ENCODE measurements at regions not wholly inside any gene's neighbourhood (a gene's known extent, or its start where the extent isn't known, plus 50 kb on each side); places are given as distances from the start of the nearest gene placed in this dataset.
A peak's percentile ranks its signal among the peaks of the same experiment; 100 is the strongest.

GRCh38 chr15:47954196-47954595, 166.6 kb upstream of the SLC24A5 start:
- no peak overlapping the region for H3K27ac ChIP-seq (ENCODE audit: low read depth in 1 of 2, low read length in 1 of 2)
- H3K27me3 ChIP-seq (ENCODE audit: control insufficient read depth in 2 of 2, insufficient read depth in 1 of 2, low read length in 1 of 2), result no peaks in the 10 kb centered on the region
- DNase-seq (ENCODE audit: low read depth in 6 of 9, low spot score in 9 of 9), result no peak
- no peaks in the 10 kb centered on the region for H3K9me3 ChIP-seq (ENCODE audit: control insufficient read depth in 2 of 2, insufficient read depth in 1 of 2, low read length in 1 of 2)
- no peaks in the 10 kb centered on the region for H3K36me3 ChIP-seq (ENCODE audit: control insufficient read depth in 2 of 2, insufficient read depth in 2 of 2, low read length in 1 of 2)
- no peak overlapping the region for H3K4me3 ChIP-seq (ENCODE audit: low read length in 2 of 2)
- no peaks in the 10 kb centered on the region for H3K4me1 ChIP-seq (ENCODE audit: control insufficient read depth in 2 of 2, insufficient read depth in 2 of 2, low read length in 2 of 2)
- WGBS, result 93% methylated on average over 3 of the region's 3 CpGs

GRCh38 chr15:47955021-47955420, 165.8 kb upstream of the SLC24A5 start:
- Histone ChIP-seq H3K36me3 (ENCODE audit: control insufficient read depth in 2 of 2, insufficient read depth in 2 of 2, low read length in 1 of 2) (no peaks in the 10 kb centered on the region), H3K27me3 (ENCODE audit: control insufficient read depth in 2 of 2, insufficient read depth in 1 of 2, low read length in 1 of 2) (no peaks in the 10 kb centered on the region), H3K9me3 (ENCODE audit: control insufficient read depth in 2 of 2, insufficient read depth in 1 of 2, low read length in 1 of 2) (no peaks in the 10 kb centered on the region), H3K4me1 (ENCODE audit: control insufficient read depth in 2 of 2, insufficient read depth in 2 of 2, low read length in 2 of 2) (no peaks in the 10 kb centered on the region), H3K4me3 (ENCODE audit: low read length in 2 of 2) (no peak overlapping the region), H3K27ac (ENCODE audit: low read depth in 1 of 2, low read length in 1 of 2) (no peak overlapping the region)
- 94% methylated on average over 4 of the region's 4 CpGs for WGBS
- no peak for DNase-seq (ENCODE audit: low read depth in 6 of 9, low spot score in 9 of 9)

DNA sequence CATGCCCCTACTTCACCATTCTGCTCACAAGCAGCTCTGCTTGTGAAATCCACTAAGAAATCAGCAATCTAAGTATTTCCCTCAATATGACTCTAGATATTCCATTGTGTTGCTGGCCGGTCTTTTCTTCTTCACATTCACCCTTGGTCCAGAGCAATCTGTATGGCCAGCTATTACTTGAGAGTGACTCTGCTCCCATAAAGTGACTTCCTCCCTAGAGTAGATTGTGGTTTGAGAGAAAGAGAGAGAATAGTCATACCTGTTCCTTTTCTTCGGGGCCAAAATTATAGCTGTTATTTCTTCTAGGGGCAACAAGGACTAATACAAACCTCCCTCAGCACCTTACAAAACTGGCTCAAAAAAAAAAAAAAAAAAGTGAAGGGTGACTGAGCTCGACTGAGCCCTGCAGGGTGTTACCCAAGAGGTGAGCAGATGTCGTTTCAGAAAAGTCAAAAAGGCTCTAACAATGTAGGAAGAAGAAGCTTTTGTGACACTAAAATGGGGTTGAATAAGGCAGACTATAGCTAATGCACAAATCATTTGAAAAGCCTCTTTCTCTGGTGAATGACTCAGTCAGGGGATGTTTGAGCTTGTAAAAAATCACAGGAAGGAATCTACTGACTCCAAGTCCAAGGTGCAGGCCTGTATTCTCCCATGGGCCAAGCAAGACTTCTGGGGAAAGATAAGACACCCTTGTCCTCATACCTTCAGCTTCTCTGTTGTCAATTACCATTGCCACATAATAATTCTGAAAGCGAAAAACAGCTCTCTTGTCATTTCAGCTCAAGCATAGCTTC, 161.0 kb upstream of the SLC24A5 start:
- no peak for DNase-seq (ENCODE audit: low read depth in 6 of 9, low spot score in 9 of 9)
- no peaks in the 10 kb centered on the region for H3K9me3 ChIP-seq (ENCODE audit: control insufficient read depth in 2 of 2, insufficient read depth in 1 of 2, low read length in 1 of 2)
- H3K4me1 ChIP-seq (ENCODE audit: control insufficient read depth in 2 of 2, insufficient read depth in 2 of 2, low read length in 2 of 2), result no peaks in the 10 kb centered on the region
- WGBS, result 87% methylated on average over 5 of the region's 5 CpGs
- no peaks in the 10 kb centered on the region for H3K27me3 ChIP-seq (ENCODE audit: control insufficient read depth in 2 of 2, insufficient read depth in 1 of 2, low read length in 1 of 2)
- H3K4me3 ChIP-seq (ENCODE audit: low read length in 2 of 2), result no peak overlapping the region
- H3K36me3 ChIP-seq (ENCODE audit: control insufficient read depth in 2 of 2, insufficient read depth in 2 of 2, low read length in 1 of 2), result no peaks in the 10 kb centered on the region
- no peak overlapping the region for H3K27ac ChIP-seq (ENCODE audit: low read depth in 1 of 2, low read length in 1 of 2)

DNA sequence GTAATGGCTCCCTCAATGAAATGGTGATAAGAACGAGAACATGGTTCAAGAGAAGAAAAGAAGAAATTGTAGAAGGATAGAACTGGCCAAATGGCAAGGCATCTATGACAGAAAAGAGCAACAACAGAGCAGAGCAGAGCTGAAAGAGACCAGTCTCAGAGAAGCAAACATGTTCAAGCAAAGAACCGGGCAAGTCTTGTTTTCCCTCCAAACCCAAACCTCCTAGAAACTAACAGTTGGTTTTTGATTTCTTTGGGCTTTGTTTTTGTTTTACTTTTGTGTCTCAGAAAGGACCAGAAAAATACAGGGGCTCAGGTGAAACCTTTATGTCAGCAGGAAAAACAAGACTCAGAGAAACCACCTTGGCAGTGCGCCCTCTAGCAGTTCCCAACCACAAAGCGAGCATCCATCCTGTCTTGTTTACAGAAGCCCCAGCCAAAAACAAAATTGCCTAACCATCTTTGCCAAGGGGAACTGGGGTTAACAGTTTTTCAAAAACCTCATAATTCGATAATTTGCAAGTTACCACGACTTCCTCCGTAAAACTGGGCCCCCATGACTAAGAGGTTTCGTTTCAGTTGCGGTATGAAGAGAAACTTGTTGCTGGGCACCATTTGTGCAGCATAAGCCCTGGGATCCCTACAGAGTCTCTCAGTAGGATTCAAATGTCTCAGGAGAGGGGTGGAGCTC, 159.2 kb upstream of the SLC24A5 start:
- no peak overlapping the region for H3K27ac ChIP-seq (ENCODE audit: low read depth in 1 of 2, low read length in 1 of 2)
- no peak overlapping the region for H3K4me3 ChIP-seq (ENCODE audit: low read length in 2 of 2)
- H3K36me3 ChIP-seq (ENCODE audit: control insufficient read depth in 2 of 2, insufficient read depth in 2 of 2, low read length in 1 of 2), result no peaks in the 10 kb centered on the region
- no peaks in the 10 kb centered on the region for H3K27me3 ChIP-seq (ENCODE audit: control insufficient read depth in 2 of 2, insufficient read depth in 1 of 2, low read length in 1 of 2)
- WGBS, result 24% methylated on average over 9 of the region's 9 CpGs
- H3K4me1 ChIP-seq (ENCODE audit: control insufficient read depth in 2 of 2, insufficient read depth in 2 of 2, low read length in 2 of 2), result no peaks in the 10 kb centered on the region
- peak in 1 of 9 donors; percentile 10 for DNase-seq (ENCODE audit: low read depth in 6 of 9, low spot score in 9 of 9)
- H3K9me3 ChIP-seq (ENCODE audit: control insufficient read depth in 2 of 2, insufficient read depth in 1 of 2, low read length in 1 of 2), result no peaks in the 10 kb centered on the region

- no peak overlapping the region for H3K4me3 ChIP-seq (ENCODE audit: low read length in 2 of 2)
- no peaks in the 10 kb centered on the region for H3K4me1 ChIP-seq (ENCODE audit: control insufficient read depth in 2 of 2, insufficient read depth in 2 of 2, low read length in 2 of 2)
- H3K36me3 ChIP-seq (ENCODE audit: control insufficient read depth in 2 of 2, insufficient read depth in 2 of 2, low read length in 1 of 2), result no peaks in the 10 kb centered on the region
- WGBS, result 79% methylated on average over 4 of the region's 4 CpGs
- DNase-seq (ENCODE audit: low read depth in 6 of 9, low spot score in 9 of 9), result no peak
- H3K27ac ChIP-seq (ENCODE audit: low read depth in 1 of 2, low read length in 1 of 2), result no peak overlapping the region
- H3K27me3 ChIP-seq (ENCODE audit: control insufficient read depth in 2 of 2, insufficient read depth in 1 of 2, low read length in 1 of 2), result no peaks in the 10 kb centered on the region
- no peaks in the 10 kb centered on the region for H3K9me3 ChIP-seq (ENCODE audit: control insufficient read depth in 2 of 2, insufficient read depth in 1 of 2, low read length in 1 of 2)
Measured at GRCh38 chr15:47963265-47963664, 157.5 kb upstream of the SLC24A5 start.

DNA sequence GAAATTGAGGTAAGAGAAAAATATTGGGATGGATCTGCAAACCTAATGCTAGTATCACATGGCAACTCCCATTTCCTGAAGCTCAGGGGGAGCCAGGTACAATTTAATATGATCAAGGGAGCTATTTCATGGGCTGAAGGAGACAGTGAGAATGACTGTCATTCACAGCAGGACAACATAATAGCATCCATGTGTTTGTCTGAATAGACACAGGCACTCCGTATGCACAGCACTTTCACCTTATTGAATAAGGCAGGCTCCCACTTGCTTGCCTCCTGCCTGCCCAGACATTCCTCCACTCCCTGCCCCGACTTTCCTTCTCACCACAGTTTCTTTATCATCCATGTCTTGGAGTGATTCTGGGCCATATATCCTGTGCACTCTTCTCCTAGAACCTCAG, 156.6 kb upstream of the SLC24A5 start:
- Histone ChIP-seq H3K27me3 (ENCODE audit: control insufficient read depth in 2 of 2, insufficient read depth in 1 of 2, low read length in 1 of 2) (no peaks in the 10 kb centered on the region), H3K36me3 (ENCODE audit: control insufficient read depth in 2 of 2, insufficient read depth in 2 of 2, low read length in 1 of 2) (no peaks in the 10 kb centered on the region), H3K27ac (ENCODE audit: low read depth in 1 of 2, low read length in 1 of 2) (no peak overlapping the region), H3K9me3 (ENCODE audit: control insufficient read depth in 2 of 2, insufficient read depth in 1 of 2, low read length in 1 of 2) (no peaks in the 10 kb centered on the region), H3K4me1 (ENCODE audit: control insufficient read depth in 2 of 2, insufficient read depth in 2 of 2, low read length in 2 of 2) (no peaks in the 10 kb centered on the region), H3K4me3 (ENCODE audit: low read length in 2 of 2) (no peak overlapping the region)
- DNase-seq (ENCODE audit: low read depth in 6 of 9, low spot score in 9 of 9), result no peak
- WGBS, result 89% methylated on average over 2 of the region's 2 CpGs

DNA sequence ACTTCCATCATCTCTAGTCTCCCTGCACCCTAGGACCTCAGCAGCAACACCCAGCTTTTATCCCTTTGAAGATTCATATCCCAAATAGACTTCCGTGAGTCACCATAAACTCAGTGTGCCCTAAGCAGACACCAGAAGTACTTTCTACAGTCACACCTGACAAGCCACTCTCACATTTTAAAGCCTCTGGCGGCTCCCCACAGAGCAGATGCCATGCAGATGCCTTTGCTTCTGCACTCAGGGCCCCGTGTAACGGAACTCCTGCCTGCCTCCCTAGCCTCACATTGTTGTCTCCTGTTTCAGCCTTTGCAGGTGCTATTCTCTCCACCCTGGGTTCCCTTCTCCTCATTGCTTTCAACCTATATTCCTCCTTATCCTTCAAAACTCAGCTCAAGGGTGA, 155.5 kb upstream of the SLC24A5 start:
- Histone ChIP-seq H3K4me1 (ENCODE audit: control insufficient read depth in 2 of 2, insufficient read depth in 2 of 2, low read length in 2 of 2) (no peaks in the 10 kb centered on the region), H3K9me3 (ENCODE audit: control insufficient read depth in 2 of 2, insufficient read depth in 1 of 2, low read length in 1 of 2) (no peaks in the 10 kb centered on the region), H3K27me3 (ENCODE audit: control insufficient read depth in 2 of 2, insufficient read depth in 1 of 2, low read length in 1 of 2) (no peaks in the 10 kb centered on the region), H3K27ac (ENCODE audit: low read depth in 1 of 2, low read length in 1 of 2) (no peak overlapping the region), H3K36me3 (ENCODE audit: control insufficient read depth in 2 of 2, insufficient read depth in 2 of 2, low read length in 1 of 2) (no peaks in the 10 kb centered on the region), H3K4me3 (ENCODE audit: low read length in 2 of 2) (no peak overlapping the region)
- no peak for DNase-seq (ENCODE audit: low read depth in 6 of 9, low spot score in 9 of 9)
- WGBS, result 89% methylated on average over 4 of the region's 4 CpGs

- Histone ChIP-seq H3K9me3 (ENCODE audit: control insufficient read depth in 2 of 2, insufficient read depth in 1 of 2, low read length in 1 of 2) (no peaks in the 10 kb centered on the region), H3K27me3 (ENCODE audit: control insufficient read depth in 2 of 2, insufficient read depth in 1 of 2, low read length in 1 of 2) (no peaks in the 10 kb centered on the region), H3K4me3 (ENCODE audit: low read length in 2 of 2) (no peak overlapping the region), H3K36me3 (ENCODE audit: control insufficient read depth in 2 of 2, insufficient read depth in 2 of 2, low read length in 1 of 2) (no peaks in the 10 kb centered on the region), H3K27ac (ENCODE audit: low read depth in 1 of 2, low read length in 1 of 2) (no peak overlapping the region), H3K4me1 (ENCODE audit: control insufficient read depth in 2 of 2, insufficient read depth in 2 of 2, low read length in 2 of 2) (no peaks in the 10 kb centered on the region)
- WGBS, result 98% methylated on average over 1 of the region's 1 CpG
- DNase-seq (ENCODE audit: low read depth in 6 of 9, low spot score in 9 of 9), result no peak
Measured at GRCh38 chr15:47968593-47968992, 152.2 kb upstream of the SLC24A5 start.

DNA sequence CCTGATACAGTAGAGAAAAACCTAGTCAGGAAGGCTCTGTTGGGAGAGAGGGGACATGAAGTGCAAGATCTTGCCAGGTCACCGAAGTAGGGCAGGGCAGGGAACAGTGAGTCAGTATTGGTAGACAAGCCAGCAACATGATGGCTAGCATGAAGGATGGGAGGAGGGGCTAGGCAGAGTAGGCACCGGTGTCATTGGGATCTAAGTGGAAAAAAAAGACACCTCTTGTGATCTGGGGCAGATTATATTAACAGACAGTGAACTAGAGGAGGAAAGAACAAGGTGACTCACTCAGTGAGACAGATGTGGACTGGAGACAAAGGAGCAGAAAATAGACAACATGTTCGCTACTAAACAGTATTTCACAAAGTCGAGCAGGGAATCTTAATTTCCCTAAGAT, 149.2 kb upstream of the SLC24A5 start:
- H3K36me3 ChIP-seq (ENCODE audit: control insufficient read depth in 2 of 2, insufficient read depth in 2 of 2, low read length in 1 of 2), result no peaks in the 10 kb centered on the region
- H3K4me1 ChIP-seq (ENCODE audit: control insufficient read depth in 2 of 2, insufficient read depth in 2 of 2, low read length in 2 of 2), result no peaks in the 10 kb centered on the region
- no peak overlapping the region for H3K27ac ChIP-seq (ENCODE audit: low read depth in 1 of 2, low read length in 1 of 2)
- no peak for DNase-seq (ENCODE audit: low read depth in 6 of 9, low spot score in 9 of 9)
- 94% methylated on average over 4 of the region's 4 CpGs for WGBS
- no peaks in the 10 kb centered on the region for H3K9me3 ChIP-seq (ENCODE audit: control insufficient read depth in 2 of 2, insufficient read depth in 1 of 2, low read length in 1 of 2)
- H3K27me3 ChIP-seq (ENCODE audit: control insufficient read depth in 2 of 2, insufficient read depth in 1 of 2, low read length in 1 of 2), result no peaks in the 10 kb centered on the region
- no peak overlapping the region for H3K4me3 ChIP-seq (ENCODE audit: low read length in 2 of 2)
